ENCODE measurements at regions not wholly inside any gene's neighbourhood (a gene's known extent, or its start where the extent isn't known, plus 50 kb on each side); places are given as distances from the start of the nearest gene placed in this dataset.

DNA sequence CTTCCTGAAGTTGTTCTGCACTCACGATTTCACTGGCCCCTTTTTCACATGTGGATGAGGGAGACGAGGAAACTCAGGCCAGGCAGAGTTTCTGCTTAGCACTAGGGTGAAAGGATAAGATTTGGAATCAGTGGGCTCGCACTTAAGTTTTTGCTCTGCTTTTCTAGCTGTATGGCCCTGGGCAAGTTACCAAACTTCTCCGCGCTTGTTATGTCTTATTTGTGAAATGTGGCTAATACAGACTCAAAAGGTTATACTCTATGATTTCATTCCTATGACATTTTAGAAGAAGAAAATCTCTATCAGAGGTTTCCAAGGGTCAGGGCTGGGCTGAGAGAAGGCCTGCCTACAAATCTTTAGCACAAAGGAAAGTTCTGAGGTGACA, 191.9 kb upstream of the LRIG1 start:
- no peak for DNase-seq

DNA sequence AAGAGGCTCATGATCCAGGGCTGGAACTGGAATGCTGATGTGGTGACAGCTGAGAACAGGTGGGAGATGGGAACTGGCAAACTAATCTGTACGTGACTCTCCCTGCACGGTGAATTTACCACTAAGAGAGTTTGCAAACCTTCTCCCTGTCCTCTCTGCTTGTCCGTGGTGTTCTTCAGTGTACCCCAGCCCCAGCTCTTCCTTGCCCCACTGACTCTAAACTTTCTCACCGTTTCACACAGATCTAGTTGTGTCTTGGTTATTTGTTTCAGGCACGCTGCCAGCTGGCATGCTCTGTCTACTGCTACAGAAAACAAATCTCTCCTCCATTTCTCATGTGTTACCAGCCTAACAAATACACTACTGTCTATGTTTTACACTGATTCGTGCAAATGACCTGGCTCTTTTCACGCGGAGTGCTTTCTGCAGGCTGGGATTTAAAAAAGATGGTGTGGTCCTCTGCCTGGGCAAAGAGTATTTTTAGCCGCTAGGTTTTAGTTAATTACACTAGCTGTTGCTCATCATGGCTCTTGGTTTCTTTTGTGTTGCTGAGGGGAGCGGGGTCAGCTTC, 192.7 kb upstream of the LRIG1 start:
- DNase-seq: no peak

- DNase-seq: no peak
These were observed 201.3 kb upstream of the LRIG1 start for GRCh38 chr3:66702126-66702525.

GRCh38 chr3:66703501-66703900, 202.7 kb upstream of the LRIG1 start:
- peak; percentile 44 for DNase-seq

DNA sequence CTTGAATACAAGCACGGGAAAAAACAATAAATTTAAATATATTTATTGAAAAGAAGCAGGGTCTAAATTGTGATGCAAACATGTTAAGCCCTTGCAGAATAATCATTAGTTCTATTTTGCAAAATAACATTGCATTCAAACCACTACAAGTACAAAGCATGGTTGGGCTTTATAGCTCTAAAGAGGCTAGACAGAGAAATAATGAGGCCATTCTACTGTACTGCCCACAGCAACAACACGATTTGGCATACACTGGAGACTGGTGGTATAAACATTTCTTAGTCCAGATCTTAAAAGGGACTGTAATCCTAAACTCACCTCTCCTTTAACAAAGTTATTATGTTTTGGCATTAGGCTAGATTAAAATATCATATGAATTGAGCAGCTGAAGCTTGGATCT, 204.3 kb upstream of the LRIG1 start:
- DNase-seq: no peak

- DNase-seq: no peak
These were observed 206.1 kb upstream of the LRIG1 start for GRCh38 chr3:66706890-66707289.

GRCh38 chr3:66709532-66709931, 208.7 kb upstream of the LRIG1 start:
- no peak for DNase-seq

DNA sequence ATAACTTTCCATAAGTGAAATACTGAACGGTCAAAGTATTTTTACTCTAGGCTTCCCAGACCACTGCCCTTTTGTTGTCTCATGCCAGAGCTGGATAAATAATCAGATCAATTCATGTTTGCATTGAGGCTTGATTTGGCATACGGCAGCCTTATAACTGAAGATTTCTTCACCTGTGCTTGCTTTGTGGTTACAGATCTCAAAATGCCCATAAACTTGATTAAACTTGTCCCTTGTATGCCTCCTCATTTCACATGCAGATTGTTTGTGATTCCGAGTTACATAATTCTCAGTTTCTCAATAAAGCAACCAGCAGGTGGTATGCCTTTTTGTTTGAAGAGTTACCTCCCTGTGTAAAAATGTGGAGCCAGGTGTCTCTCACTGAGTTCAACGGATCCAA, 211.4 kb upstream of the LRIG1 start:
- no peak for DNase-seq

- no peak for DNase-seq
These were observed 213.1 kb upstream of the LRIG1 start for GRCh38 chr3:66713921-66714320.

DNA sequence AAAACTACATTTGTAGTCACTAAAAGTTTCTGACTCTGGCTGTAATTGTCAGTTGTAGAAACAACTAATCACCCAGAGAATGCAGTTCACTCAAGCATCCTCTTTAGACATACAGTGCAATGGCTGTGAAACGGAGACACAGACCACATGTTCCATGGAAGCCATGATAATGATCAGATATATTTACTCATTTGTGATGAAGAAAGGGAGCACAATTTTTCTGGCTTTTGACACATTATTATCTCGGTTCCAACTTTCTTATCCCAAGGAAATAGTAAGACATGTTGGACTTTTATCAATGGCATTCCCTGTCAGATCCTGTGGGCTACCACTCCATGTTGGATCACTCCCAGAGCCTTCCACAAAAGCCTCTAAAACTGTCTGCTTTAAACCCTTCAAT, 215.0 kb upstream of the LRIG1 start:
- DNase-seq: no peak

DNA sequence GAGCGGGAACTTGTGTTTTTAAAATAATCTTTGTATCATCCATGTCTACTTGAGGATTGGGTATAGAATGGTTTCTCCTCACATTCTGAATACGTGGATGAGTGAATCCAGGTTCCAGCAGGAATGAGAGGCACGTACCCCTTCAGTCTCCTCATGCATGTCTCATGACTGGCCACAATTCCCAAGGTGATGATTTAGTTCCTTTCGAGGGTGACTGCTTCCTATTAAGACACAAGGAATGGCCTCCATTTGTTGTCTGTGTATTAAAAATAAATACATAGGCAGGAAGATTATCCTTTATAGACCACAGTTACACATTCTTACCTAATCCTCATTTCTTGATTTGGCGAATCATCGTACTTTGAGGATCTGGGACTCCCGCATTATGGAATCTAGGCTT, 217.0 kb upstream of the LRIG1 start:
- DNase-seq: no peak

GRCh38 chr3:66719796-66720356, 219.1 kb upstream of the LRIG1 start:
- no peak for DNase-seq

GRCh38 chr3:66720508-66720907, 219.7 kb upstream of the LRIG1 start:
- no peak for DNase-seq

- DNase-seq: no peak
These were observed 221.9 kb upstream of the LRIG1 start for GRCh38 chr3:66722675-66723074.

- DNase-seq: no peak
These were observed 222.4 kb upstream of the LRIG1 start for GRCh38 chr3:66723231-66723630.

GRCh38 chr3:66729687-66730393, 229.0 kb upstream of the LRIG1 start:
- no peak for DNase-seq

DNA sequence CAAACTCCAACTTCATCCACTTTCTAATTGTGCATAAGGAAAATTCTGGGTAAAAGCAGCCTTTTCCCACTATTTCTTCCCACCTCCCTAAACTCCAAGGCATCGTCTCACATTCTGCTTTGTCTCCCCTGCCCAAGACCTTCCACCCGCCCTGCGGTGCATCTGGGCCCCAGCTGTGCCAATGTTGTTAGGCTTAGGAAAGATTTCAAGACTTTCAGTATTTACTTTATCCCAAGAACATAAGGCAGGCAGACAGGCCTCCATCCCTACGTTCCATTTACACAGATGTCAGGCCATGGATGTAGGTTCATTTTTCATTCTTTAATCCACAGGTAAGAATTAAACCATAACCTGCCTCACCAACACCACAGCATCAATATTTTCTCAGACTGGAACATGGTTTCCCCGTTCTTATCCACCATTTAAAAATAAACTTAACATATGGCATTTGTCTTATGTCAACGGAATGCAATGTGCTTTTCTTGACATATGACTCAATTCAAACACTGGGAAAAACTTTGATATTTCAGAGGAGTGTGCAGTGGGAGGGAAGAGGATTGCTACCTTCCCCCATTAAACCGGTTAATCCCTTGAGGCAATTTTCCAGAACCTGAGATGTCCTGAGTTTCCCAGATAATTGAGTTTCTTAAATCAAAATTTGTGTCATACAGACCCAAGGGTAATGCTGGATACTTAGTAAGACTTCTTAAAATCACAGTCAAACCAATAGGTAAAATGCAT, 238.0 kb upstream of the LRIG1 start:
- DNase-seq: no peak

DNA sequence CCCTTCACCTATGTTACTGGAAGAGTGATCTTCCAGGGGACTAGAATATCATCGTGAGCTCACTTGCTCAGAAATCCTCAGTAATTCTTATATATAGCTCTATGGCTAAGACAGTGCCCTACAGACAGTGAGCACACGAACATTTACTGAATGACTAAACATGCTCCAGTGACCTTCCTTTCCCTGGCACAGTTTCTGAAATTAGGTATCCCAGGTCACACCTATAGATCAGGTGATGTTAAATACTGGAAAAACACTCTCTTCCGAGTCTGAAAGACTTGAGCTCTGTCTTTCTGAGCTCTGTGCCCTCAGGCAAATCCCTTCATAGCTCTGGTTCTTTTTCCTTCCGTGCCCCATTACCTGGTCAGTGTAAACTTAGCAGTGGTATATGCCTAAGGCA, 239.4 kb upstream of the LRIG1 start:
- DNase-seq: no peak

GRCh38 chr3:66744521-66744920, 243.7 kb upstream of the LRIG1 start:
- DNase-seq: no peak

DNA sequence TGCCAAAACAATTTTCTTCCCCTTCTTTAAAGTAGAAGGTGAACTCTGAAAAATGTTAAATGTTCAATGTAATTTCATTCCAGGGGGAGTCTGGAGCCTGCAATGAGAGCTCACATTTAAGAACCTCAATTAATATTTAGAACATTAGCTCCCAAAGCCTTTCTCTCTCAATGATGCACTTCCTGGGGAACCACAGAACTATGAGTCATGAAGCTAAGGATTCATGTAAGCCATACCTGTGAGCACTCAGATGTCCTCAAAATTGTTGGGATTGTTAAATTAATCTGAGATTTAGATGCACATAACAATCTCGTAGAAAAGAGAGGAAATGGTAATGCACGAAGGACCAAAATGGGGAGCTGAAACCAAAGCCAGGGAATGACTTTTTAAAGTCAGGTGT, 244.2 kb upstream of the LRIG1 start:
- no peak for DNase-seq

GRCh38 chr3:66747261-66747660, 246.4 kb upstream of the LRIG1 start:
- no peak for DNase-seq

GRCh38 chr3:66747696-66748095, 246.9 kb upstream of the LRIG1 start:
- no peak for DNase-seq

DNA sequence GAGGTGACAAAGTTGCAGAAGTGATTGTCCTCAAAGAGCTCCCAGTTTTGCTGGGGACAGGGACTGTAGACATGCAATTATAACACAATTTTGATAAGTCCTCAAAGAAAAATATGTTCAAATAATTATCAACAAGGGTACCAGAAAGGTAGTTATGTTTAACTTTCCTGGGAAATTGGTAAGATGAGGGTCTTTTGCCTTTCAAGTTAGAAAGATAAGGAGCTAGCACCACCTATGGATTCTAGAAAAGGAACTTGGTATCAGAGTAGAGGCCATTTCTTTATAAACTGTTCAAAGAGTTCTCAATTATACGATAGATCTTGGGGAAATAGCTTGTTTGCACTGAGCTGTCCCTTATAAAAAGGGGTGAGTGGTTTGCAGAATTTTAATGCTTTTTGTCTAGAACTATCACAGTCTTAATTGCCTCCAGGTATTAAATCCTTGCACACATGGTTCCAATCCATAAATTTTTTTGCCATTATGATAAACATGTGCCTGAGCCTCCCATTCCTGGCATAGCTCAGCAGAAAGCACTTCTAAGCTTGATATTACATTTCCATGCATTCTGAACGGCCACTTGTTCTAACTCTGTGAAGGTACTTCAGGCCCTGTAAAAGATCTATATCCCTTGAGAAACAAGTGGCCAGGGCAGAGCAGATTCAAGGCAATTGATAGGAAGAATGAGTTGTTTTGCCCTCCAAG, 247.5 kb upstream of the LRIG1 start:
- DNase-seq: no peak

GRCh38 chr3:66751842-66752241, 246.3 kb upstream of the KBTBD8 start:
- no peak for DNase-seq

All from inflammatory macrophage treated with lipopolysaccharide for 4 hours (primary cell).